Type B pancreatic cell (in vitro differentiated cells): ENCODE measurements at regions not wholly inside any gene's neighbourhood (a gene's known extent, or its start where the extent isn't known, plus 50 kb on each side); places are given as distances from the start of the nearest gene placed in this dataset.

Experiments used
- DNase-seq: peaks from one replicate; pipeline ENCODE4 v3.0.0; 2021; ENCODE audit warnings: mixed read lengths; ENCODE audit not compliant: unreplicated experiment; ENCODE audit errors: extremely low spot score
- H3K27ac Mint-ChIP-seq: 2 replicates; pipeline ENCODE4 v1.8.0; 2021; ENCODE audit warnings: mild to moderate bottlenecking, mixed read lengths
- H3K27me3 Mint-ChIP-seq: 2 replicates; pipeline ENCODE4 v1.8.0; 2021; ENCODE audit warnings: mixed read lengths
- H3K36me3 Mint-ChIP-seq: 2 replicates; pipeline ENCODE4 v1.8.0; 2021; ENCODE audit warnings: mixed read lengths
- H3K4me1 Mint-ChIP-seq: one replicate; pipeline ENCODE4 v1.8.0; 2021; ENCODE audit warnings: mixed read lengths; ENCODE audit not compliant: unreplicated experiment
- H3K4me3 Mint-ChIP-seq: 2 replicates; pipeline ENCODE4 v1.8.0; 2021; ENCODE audit warnings: mild to moderate bottlenecking, mixed read lengths
- H3K9me3 Mint-ChIP-seq: 2 replicates; pipeline ENCODE4 v1.8.0; 2021; ENCODE audit warnings: mixed read lengths
- CTCF ChIP-seq: fragments of 200-600 bp; sonication (generic); conservative IDR thresholded peaks from 2 replicates; pipeline ENCODE4 v1.5.0; 2021; ENCODE audit warnings: antibody characterized with exemption, mild to moderate bottlenecking

GRCh38 chr11:79739591-79739990 lies 298.8 kb upstream of the TENM4 start:
- no peak overlapping the region for H3K4me3 Mint-ChIP-seq
- no peak overlapping the region for H3K27ac Mint-ChIP-seq
- peaks cover 9% of the 10 kb centered on the region for H3K27me3 Mint-ChIP-seq
- no peaks in the 10 kb centered on the region for H3K36me3 Mint-ChIP-seq
- peaks cover 4% of the 10 kb centered on the region for H3K4me1 Mint-ChIP-seq
- H3K9me3 Mint-ChIP-seq: no peaks in the 10 kb centered on the region
- no peak for DNase-seq
- TF ChIP-seq CTCF: no peak

- no peak overlapping the region for H3K4me3 Mint-ChIP-seq
- no peaks in the 10 kb centered on the region for H3K9me3 Mint-ChIP-seq
- H3K4me1 Mint-ChIP-seq: no peaks in the 10 kb centered on the region
- H3K27ac Mint-ChIP-seq: no peak overlapping the region
- DNase-seq: no peak
- H3K36me3 Mint-ChIP-seq: no peaks in the 10 kb centered on the region
- no peak for TF ChIP-seq CTCF
- H3K27me3 Mint-ChIP-seq: peaks cover 3% of the 10 kb centered on the region
These were observed 286.4 kb upstream of the TENM4 start for GRCh38 chr11:79727221-79727620.

DNA sequence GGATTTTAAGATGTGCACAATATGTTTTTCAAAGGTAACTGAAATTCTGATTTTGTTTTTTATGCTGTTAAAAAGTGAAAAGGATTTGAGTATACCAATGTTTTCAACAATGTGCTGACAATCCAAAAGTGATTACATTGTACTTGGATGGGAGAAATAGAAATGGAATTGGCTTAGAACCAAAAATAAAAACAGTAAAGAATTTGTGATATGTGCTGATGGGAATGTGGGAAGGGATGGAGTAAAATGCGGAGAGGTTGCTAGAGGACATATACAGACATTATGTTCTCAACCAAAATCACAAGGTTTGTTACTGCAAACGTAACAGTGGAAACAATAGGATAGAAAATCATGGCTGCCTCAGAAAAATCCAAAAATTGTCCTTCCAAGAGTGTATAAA lies 279.3 kb upstream of the TENM4 start:
- H3K4me1 Mint-ChIP-seq: no peaks in the 10 kb centered on the region
- no peak for TF ChIP-seq CTCF
- no peaks in the 10 kb centered on the region for H3K36me3 Mint-ChIP-seq
- H3K27ac Mint-ChIP-seq: no peak overlapping the region
- no peak overlapping the region for H3K4me3 Mint-ChIP-seq
- no peaks in the 10 kb centered on the region for H3K9me3 Mint-ChIP-seq
- H3K27me3 Mint-ChIP-seq: peaks cover 3% of the 10 kb centered on the region
- no peak for DNase-seq

GRCh38 chr11:79708319-79708932 lies 267.6 kb upstream of the TENM4 start:
- H3K36me3 Mint-ChIP-seq: no peaks in the 10 kb centered on the region
- TF ChIP-seq CTCF: peak; percentile 79
- DNase-seq: no peak
- H3K4me1 Mint-ChIP-seq: no peaks in the 10 kb centered on the region
- no peaks in the 10 kb centered on the region for H3K27me3 Mint-ChIP-seq
- no peak overlapping the region for H3K4me3 Mint-ChIP-seq
- no peaks in the 10 kb centered on the region for H3K9me3 Mint-ChIP-seq
- no peak overlapping the region for H3K27ac Mint-ChIP-seq

DNA sequence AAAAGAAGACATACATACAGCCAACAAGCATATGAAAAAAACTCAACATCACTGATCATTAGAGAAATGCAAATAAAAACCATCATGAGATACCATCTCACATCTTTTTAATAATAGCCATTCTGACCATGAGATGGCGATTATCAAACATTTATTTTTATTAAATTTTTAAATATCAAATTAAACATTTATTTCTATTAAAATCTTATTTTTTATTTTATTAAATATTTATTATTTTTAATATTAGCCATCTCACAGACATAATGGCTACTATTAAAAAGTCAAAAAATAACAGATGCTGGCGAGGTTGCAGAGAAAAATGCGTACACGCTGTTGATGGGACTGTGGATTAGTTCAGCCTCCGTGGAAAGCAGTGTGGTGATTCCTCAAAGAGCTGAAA lies 264.8 kb upstream of the TENM4 start:
- H3K9me3 Mint-ChIP-seq: peaks cover 6% of the 10 kb centered on the region
- no peak for TF ChIP-seq CTCF
- H3K4me3 Mint-ChIP-seq: no peak overlapping the region
- H3K27me3 Mint-ChIP-seq: no peaks in the 10 kb centered on the region
- no peaks in the 10 kb centered on the region for H3K4me1 Mint-ChIP-seq
- no peak overlapping the region for H3K27ac Mint-ChIP-seq
- no peak for DNase-seq
- no peaks in the 10 kb centered on the region for H3K36me3 Mint-ChIP-seq

GRCh38 chr11:79702303-79702702 lies 261.5 kb upstream of the TENM4 start:
- DNase-seq: no peak
- TF ChIP-seq CTCF: no peak
- H3K4me3 Mint-ChIP-seq: no peak overlapping the region
- H3K9me3 Mint-ChIP-seq: peaks cover 6% of the 10 kb centered on the region
- H3K27ac Mint-ChIP-seq: no peak overlapping the region
- H3K36me3 Mint-ChIP-seq: no peaks in the 10 kb centered on the region
- H3K4me1 Mint-ChIP-seq: no peaks in the 10 kb centered on the region
- H3K27me3 Mint-ChIP-seq: no peaks in the 10 kb centered on the region
